D721Med (cell line): ENCODE measurements at regions not wholly inside any gene's neighbourhood (a gene's known extent, or its start where the extent isn't known, plus 50 kb on each side); places are given as distances from the start of the nearest gene placed in this dataset.

Experiments used
- DNase-seq: peaks from one replicate; pipeline ENCODE4 v3.0.0; 2011; ENCODE audit warnings: low spot score; ENCODE audit not compliant: insufficient read length
- FAIRE-seq: peaks from 2 replicates; lab custom pipeline; 2011; peaks lifted over from hg19 to GRCh38; lab: Jason Lieb, UNC
- TF ChIP-seq, protein P1 (sequence below): IDR thresholded peaks from 2 replicates; pipeline ENCODE4 v1.5.1; 2012; ENCODE audit warnings: mild to moderate bottlenecking, control low read depth; ENCODE audit not compliant: insufficient read depth; ENCODE audit errors: missing control alignments

DNA sequence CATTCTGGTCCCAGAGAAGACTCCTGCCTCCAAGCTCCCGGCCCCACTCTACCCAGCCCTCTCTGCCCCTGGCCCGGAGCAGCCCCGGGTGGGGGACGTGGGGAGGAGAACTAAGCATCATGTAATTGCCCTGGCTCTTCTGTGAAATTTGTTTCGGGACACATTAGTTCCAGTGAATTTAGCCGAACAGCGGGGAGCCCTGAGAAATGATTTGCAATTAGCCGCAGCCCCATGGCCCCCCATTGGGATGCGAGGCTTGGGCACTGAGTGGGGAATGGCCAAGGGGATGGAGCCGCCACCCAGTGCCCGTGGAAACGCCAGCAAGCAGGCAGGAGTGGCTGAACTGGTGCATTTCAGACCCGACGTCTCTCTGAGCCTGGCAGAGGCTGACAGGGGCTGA lies 173.9 kb upstream of the LHX5 start:
- TF ChIP-seq, protein P1, sequence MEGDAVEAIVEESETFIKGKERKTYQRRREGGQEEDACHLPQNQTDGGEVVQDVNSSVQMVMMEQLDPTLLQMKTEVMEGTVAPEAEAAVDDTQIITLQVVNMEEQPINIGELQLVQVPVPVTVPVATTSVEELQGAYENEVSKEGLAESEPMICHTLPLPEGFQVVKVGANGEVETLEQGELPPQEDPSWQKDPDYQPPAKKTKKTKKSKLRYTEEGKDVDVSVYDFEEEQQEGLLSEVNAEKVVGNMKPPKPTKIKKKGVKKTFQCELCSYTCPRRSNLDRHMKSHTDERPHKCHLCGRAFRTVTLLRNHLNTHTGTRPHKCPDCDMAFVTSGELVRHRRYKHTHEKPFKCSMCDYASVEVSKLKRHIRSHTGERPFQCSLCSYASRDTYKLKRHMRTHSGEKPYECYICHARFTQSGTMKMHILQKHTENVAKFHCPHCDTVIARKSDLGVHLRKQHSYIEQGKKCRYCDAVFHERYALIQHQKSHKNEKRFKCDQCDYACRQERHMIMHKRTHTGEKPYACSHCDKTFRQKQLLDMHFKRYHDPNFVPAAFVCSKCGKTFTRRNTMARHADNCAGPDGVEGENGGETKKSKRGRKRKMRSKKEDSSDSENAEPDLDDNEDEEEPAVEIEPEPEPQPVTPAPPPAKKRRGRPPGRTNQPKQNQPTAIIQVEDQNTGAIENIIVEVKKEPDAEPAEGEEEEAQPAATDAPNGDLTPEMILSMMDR = no peak
- no peak for FAIRE-seq
- DNase-seq = no peak

GRCh38 chr12:113645183-113645582 lies 173.5 kb upstream of the LHX5 start:
- TF ChIP-seq, protein P1 = no peak
- DNase-seq (no peak), FAIRE-seq (no peak)

DNA sequence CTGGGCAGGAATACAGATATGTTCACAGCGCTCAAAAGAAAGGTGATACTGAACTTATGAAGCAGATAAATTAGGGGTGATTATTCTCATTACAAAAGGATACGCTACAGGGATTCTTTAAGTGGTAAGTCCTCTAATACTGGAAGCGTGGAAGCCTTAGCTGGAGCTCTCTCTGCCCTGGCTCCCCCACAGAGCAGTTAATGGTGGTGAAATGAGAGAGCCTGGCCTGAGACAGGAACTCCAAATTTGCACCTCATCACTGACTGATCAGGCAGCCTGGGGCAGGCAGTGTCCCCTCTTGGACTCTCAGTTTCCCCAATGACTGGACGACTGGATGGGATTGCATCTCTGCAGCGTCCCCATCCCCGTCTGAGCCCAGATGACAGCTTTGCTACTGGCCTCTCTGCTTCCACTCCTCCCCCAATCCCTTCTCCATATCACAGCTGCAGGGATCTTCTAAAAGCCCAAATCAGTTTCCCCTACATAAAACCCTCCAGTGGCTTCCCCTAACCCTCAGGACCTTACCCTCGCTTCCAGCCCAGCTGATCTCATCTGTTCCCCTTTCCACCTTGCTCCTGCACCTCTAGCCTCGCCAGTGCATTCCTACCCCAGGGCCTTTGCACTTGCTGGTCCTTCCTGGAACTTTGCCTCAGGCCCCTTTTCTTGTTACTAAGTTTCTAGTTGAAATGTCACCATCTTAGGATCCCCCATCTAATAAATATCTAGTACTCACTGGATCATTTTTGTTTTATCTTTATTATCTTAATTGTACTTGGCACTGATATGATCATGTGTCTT lies 171.7 kb upstream of the LHX5 start:
- TF ChIP-seq, protein P1 = no peak
- FAIRE-seq (no peak), DNase-seq (no peak)

GRCh38 chr12:113642672-113643071 lies 171.0 kb upstream of the LHX5 start:
- DNase-seq (no peak), FAIRE-seq (no peak)
- TF ChIP-seq, protein P1 = no peak

GRCh38 chr12:113642216-113642615 lies 170.5 kb upstream of the LHX5 start:
- no peak for FAIRE-seq
- TF ChIP-seq, protein P1 = no peak
- DNase-seq = no peak

DNA sequence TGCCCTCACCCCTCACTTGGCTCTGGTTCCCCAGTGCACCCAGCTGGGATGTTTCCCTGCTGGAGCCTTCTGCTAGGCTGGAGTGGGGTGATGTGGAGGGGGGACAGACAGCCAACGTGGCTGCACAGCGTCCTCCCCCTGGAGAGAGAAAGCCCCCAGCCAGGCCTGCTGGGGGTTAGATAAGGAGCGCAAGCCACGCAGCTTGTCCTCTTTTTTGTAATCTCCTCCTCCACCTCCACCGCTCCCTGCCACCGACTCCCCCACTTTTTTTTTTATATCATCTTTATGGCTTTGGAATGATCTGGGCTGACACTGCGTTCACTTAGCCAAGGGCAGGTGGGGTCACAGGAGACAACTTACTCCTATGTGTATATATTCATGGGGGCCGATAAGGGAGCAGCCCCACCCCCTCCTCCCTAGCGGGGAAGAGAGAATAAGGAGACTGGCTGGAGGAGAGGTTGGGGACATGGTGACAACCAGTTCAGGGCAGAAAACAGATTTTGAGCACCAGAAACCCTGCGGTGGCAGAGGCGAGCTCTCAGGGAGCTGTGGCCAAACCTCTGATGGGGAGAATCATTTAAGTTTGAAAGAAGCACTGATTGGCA lies 169.9 kb upstream of the LHX5 start:
- TF ChIP-seq, protein P1 = no peak
- no peak for FAIRE-seq
- no peak for DNase-seq

DNA sequence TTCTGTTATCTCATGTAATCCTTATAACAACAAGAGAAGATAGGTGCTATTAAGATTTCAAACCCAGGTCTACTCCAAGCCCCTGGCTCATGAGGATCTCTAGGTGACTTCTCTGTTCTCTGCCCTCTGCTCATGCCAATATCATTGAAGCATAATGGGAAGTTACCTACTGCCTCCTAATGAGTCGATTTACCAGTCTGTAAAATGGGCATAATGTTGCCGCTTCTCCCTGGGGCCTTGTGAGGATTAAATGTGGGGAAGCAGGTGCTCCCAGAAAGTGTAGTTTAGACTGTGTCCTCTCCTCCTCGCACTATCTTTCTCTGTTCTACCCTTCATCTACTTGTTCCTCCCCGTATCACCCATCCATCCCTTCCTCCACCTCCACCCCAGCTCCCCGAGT lies 169.2 kb upstream of the LHX5 start:
- FAIRE-seq (no peak), DNase-seq (no peak)
- TF ChIP-seq, protein P1 = no peak
